Fibroblast of the aortic adventitia (primary cell): ENCODE measurements at regions not wholly inside any gene's neighbourhood (a gene's known extent, or its start where the extent isn't known, plus 50 kb on each side); places are given as distances from the start of the nearest gene placed in this dataset.

Source experiments
- DNase-seq: peaks from one replicate; pipeline ENCODE4 v3.0.0-alpha.2; 2010; ENCODE audit warnings: low read depth
- H3K4me3 ChIP-seq: 2 replicates; pipeline ENCODE4 v1.5.1; 2011; ENCODE audit warnings: low read depth, mild to moderate bottlenecking, control low read depth, low read length, moderate library complexity
- CTCF ChIP-seq: IDR thresholded peaks from 2 replicates; pipeline ENCODE4 v1.5.1; 2011; ENCODE audit warnings: mild to moderate bottlenecking, low read length, control low read depth, inconsistent platforms; ENCODE audit not compliant: insufficient read depth

GRCh38 chrX:38864165-38864564, 62.9 kb downstream of the MID1IP1 start:
- no peak for TF ChIP-seq CTCF
- no peak overlapping the region for H3K4me3 ChIP-seq
- peak; percentile 68 for DNase-seq

- TF ChIP-seq CTCF, result no peak
- no peak overlapping the region for H3K4me3 ChIP-seq
- DNase-seq, result no peak
Measured at GRCh38 chrX:38868321-38868720, 67.1 kb downstream of the MID1IP1 start.

GRCh38 chrX:38868941-38869401, 67.7 kb downstream of the MID1IP1 start:
- DNase-seq, result peak; percentile 62
- no peak overlapping the region for H3K4me3 ChIP-seq
- no peak for TF ChIP-seq CTCF

- no peak for DNase-seq
- H3K4me3 ChIP-seq, result no peak overlapping the region
- TF ChIP-seq CTCF, result no peak
Measured at GRCh38 chrX:38870361-38870895, 69.2 kb downstream of the MID1IP1 start.

DNA sequence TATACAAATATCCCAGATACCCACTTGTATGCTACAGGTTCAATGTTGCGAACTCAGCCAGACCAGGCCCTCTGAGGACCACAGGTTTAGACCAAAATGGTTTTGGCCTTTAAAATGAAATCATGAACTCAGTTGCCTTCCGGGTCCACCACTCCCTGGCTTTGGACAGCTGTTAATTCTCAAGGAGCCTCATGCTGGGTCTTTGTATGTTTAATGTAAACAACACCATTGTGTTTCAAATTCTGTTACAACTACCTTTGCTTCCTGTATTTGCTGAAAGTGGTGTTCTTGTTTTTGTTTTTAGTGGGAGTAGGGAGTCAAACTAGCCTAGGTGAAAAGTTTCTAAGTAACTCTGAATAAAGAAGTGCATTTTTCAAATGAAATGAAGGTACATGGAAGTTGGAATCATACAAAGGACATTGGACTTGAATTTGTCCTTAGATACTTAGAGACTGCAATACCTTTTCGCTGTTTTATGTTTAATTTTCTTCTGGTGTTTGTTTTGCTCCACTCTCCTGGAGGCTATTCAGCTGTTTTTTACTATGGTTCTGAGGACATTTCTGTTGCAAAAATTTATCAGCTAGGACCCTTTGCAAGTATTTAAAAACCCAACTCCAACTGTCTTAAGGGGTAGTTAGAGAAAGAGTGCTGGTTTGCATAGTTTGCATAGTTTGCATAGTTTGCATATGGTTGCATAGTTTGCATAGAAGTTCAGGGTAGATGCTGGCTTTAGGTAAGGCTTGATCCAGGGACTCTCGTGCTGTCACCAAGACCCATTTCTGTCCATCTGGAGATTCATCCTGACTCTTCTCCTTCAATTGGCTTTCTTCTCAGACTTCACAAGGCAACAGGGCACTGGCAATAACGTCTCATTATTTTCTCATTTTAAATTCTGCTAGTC, 70.1 kb downstream of the MID1IP1 start:
- TF ChIP-seq CTCF, result no peak
- no peak overlapping the region for H3K4me3 ChIP-seq
- no peak for DNase-seq

DNA sequence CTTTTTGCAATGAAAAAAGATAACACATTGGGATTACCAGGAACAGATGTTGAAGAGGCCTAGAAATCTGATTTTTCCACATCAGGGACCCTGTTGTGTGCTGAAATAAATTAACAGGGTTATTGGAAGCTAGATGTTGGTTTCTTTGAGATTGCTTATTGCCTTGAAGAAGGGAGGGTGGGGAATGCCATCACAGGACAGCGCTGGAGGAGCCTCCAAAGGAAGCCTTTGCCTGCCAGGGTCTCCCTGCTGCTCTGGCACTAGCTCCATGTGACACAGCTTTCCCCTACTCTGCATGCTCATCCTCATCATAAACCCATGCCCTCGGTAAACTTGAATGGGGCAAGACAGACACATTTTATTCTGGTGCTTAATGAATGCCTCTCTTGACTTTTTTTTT, 76.1 kb downstream of the MID1IP1 start:
- DNase-seq, result no peak
- no peak for TF ChIP-seq CTCF

More for the DNA sequence above, 76.1 kb downstream of the MID1IP1 start:
- H3K4me3 ChIP-seq, result no peak overlapping the region
